HUES6 (cell line): ENCODE measurements at regions not wholly inside any gene's neighbourhood (a gene's known extent, or its start where the extent isn't known, plus 50 kb on each side); places are given as distances from the start of the nearest gene placed in this dataset.

Source experiments
- H3K27ac ChIP-seq: 2 replicates; pipeline ENCODE4 v1.7.0; 2013; ENCODE audit warnings: low read depth, mild to moderate bottlenecking, low read length, inconsistent platforms
- H3K27me3 ChIP-seq: 2 replicates; pipeline ENCODE4 v1.6.1; 2013; ENCODE audit warnings: low read length; ENCODE audit not compliant: control insufficient read depth, insufficient read depth
- H3K36me3 ChIP-seq: 2 replicates; pipeline ENCODE4 v1.6.1; 2013; ENCODE audit warnings: low read length; ENCODE audit not compliant: control insufficient read depth, insufficient read depth
- H3K4me1 ChIP-seq: 2 replicates; pipeline ENCODE4 v1.6.1; 2013; ENCODE audit warnings: low read length; ENCODE audit not compliant: control insufficient read depth, insufficient read depth
- H3K4me3 ChIP-seq: 2 replicates; pipeline ENCODE4 v1.5.1; 2013; ENCODE audit warnings: low read depth, low read length
- H3K9ac ChIP-seq: one replicate; pipeline ENCODE4 v1.6.1; 2013; ENCODE audit warnings: mild to moderate bottlenecking, low read length
- H3K9me3 ChIP-seq: 2 replicates; pipeline ENCODE4 v1.6.1; 2013; ENCODE audit warnings: low read depth, low read length; ENCODE audit not compliant: control insufficient read depth, insufficient read depth

GRCh38 chr11:97738751-97739150 lies 1282.0 kb upstream of the CNTN5 start:
- Histone ChIP-seq H3K9ac (no peak overlapping the region), H3K9me3 (peaks cover 7% of the 10 kb centered on the region; the same call in 1 of the 2 replicates), H3K27ac (no peak overlapping the region), H3K36me3 (0 out of 2 replicates have a peak, but pooled peaks cover 4% of the 10 kb centered on the region), H3K27me3 (no peaks in the 10 kb centered on the region), H3K4me3 (no peak overlapping the region), H3K4me1 (no peaks in the 10 kb centered on the region)

- no peak overlapping the region for H3K4me3 ChIP-seq
- no peaks in the 10 kb centered on the region for H3K27me3 ChIP-seq
- 0 out of 2 replicates have a peak, but pooled peaks cover 4% of the 10 kb centered on the region for H3K36me3 ChIP-seq
- no peak overlapping the region for H3K9ac ChIP-seq
- H3K9me3 ChIP-seq = peaks cover 9% of the 10 kb centered on the region; the same call in 1 of the 2 replicates
- H3K4me1 ChIP-seq = no peaks in the 10 kb centered on the region
- no peak overlapping the region for H3K27ac ChIP-seq
These were observed 1280.6 kb upstream of the CNTN5 start for GRCh38 chr11:97739932-97740800.

DNA sequence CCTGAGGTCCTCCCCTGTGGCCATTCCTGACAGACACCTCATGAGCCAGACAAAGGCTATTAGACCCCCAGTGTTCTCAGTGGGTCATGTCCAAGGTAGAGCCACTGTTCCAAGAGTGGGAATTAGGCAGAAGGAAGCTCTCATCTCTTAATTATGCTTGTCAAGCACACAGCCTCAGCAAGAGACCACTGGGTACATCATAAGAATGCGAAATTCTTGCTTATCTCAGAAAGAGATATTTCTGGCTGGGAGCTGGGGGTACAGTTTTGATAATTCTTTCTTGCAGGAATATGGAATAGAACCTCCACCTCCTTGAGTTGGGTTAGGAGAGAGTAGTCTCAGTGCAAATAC lies 1280.0 kb upstream of the CNTN5 start:
- peaks cover 10% of the 10 kb centered on the region for H3K9me3 ChIP-seq
- H3K27ac ChIP-seq = no peak overlapping the region
- H3K27me3 ChIP-seq = no peaks in the 10 kb centered on the region
- H3K4me3 ChIP-seq = no peak overlapping the region
- H3K9ac ChIP-seq = no peak overlapping the region
- H3K4me1 ChIP-seq = no peaks in the 10 kb centered on the region
- H3K36me3 ChIP-seq = 0 out of 2 replicates have a peak, but pooled peaks cover 4% of the 10 kb centered on the region

- H3K9ac ChIP-seq = no peak overlapping the region
- no peak overlapping the region for H3K4me3 ChIP-seq
- no peaks in the 10 kb centered on the region for H3K4me1 ChIP-seq
- no peaks in the 10 kb centered on the region for H3K27me3 ChIP-seq
- H3K27ac ChIP-seq = peak overlapping the region; percentile 62; the same call in 1 of the 2 replicates
- 0 out of 2 replicates have a peak, but pooled peaks cover 4% of the 10 kb centered on the region for H3K36me3 ChIP-seq
- peaks cover 12% of the 10 kb centered on the region for H3K9me3 ChIP-seq
These were observed 1278.0 kb upstream of the CNTN5 start for GRCh38 chr11:97742717-97743116.

DNA sequence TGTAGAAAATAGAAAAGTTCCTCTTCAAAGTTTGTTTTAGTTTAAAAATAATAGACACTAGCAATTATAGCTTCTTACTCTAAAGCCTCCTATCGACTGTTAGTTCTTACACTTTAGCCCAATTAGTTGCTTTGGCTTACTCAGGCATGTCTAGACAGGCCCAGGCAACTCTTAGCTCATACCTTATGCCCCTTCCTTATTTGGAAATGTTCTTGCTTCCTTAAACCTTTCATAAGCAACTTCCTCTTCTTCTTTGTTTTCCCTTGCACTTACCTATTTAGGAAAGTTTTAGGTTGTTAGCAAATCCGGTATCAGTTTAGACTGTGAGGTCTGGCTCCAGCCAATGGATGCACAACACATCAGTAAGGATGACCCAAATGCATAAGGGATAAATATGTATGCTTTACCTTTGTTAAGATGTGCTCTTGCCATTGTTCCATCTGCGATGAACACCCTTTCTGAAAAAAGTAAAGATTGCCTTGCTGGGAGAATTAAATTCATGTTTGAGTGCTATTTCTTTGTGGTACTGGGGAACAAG lies 1277.5 kb upstream of the CNTN5 start:
- H3K36me3 ChIP-seq = 0 out of 2 replicates have a peak, but pooled peaks cover 4% of the 10 kb centered on the region
- peaks cover 12% of the 10 kb centered on the region for H3K9me3 ChIP-seq
- H3K4me3 ChIP-seq = no peak overlapping the region
- no peak overlapping the region for H3K9ac ChIP-seq
- H3K27me3 ChIP-seq = no peaks in the 10 kb centered on the region
- H3K27ac ChIP-seq = peak overlapping the region; percentile 62; the same call in 1 of the 2 replicates
- H3K4me1 ChIP-seq = no peaks in the 10 kb centered on the region

GRCh38 chr11:97745515-97746050 lies 1275.2 kb upstream of the CNTN5 start:
- Histone ChIP-seq H3K4me3 (no peak overlapping the region), H3K4me1 (no peaks in the 10 kb centered on the region), H3K36me3 (0 out of 2 replicates have a peak, but pooled peaks cover 4% of the 10 kb centered on the region), H3K9me3 (peaks cover 12% of the 10 kb centered on the region), H3K9ac (no peak overlapping the region), H3K27me3 (no peaks in the 10 kb centered on the region), H3K27ac (no peak overlapping the region)

GRCh38 chr11:97746818-97747217 lies 1273.9 kb upstream of the CNTN5 start:
- H3K27ac ChIP-seq = no peak overlapping the region
- H3K4me1 ChIP-seq = no peaks in the 10 kb centered on the region
- no peak overlapping the region for H3K9ac ChIP-seq
- H3K9me3 ChIP-seq = peaks cover 14% of the 10 kb centered on the region
- no peak overlapping the region for H3K4me3 ChIP-seq
- 0 out of 2 replicates have a peak, but pooled peaks cover 4% of the 10 kb centered on the region for H3K36me3 ChIP-seq
- H3K27me3 ChIP-seq = no peaks in the 10 kb centered on the region

GRCh38 chr11:97751405-97751804 lies 1269.3 kb upstream of the CNTN5 start:
- Histone ChIP-seq H3K4me3 (no peak overlapping the region), H3K27ac (no peak overlapping the region), H3K9ac (no peak overlapping the region), H3K36me3 (no peaks in the 10 kb centered on the region), H3K4me1 (no peaks in the 10 kb centered on the region), H3K27me3 (no peaks in the 10 kb centered on the region), H3K9me3 (peaks cover 11% of the 10 kb centered on the region; the same call in 1 of the 2 replicates)

- no peaks in the 10 kb centered on the region for H3K4me1 ChIP-seq
- H3K27ac ChIP-seq = no peak overlapping the region
These were observed 1268.8 kb upstream of the CNTN5 start for GRCh38 chr11:97751952-97752351.

GRCh38 chr11:97754976-97755375 lies 1265.8 kb upstream of the CNTN5 start:
- Histone ChIP-seq H3K27me3 (no peaks in the 10 kb centered on the region), H3K4me3 (no peak overlapping the region), H3K9me3 (peaks cover 11% of the 10 kb centered on the region; the same call in 1 of the 2 replicates), H3K9ac (no peak overlapping the region), H3K36me3 (no peaks in the 10 kb centered on the region), H3K4me1 (no peaks in the 10 kb centered on the region), H3K27ac (no peak overlapping the region)

More at GRCh38 chr11:97751952-97752351, 1268.8 kb upstream of the CNTN5 start:
- no peaks in the 10 kb centered on the region for H3K36me3 ChIP-seq
- H3K27me3 ChIP-seq = no peaks in the 10 kb centered on the region
- H3K9ac ChIP-seq = no peak overlapping the region
- H3K4me3 ChIP-seq = no peak overlapping the region
- H3K9me3 ChIP-seq = peaks cover 11% of the 10 kb centered on the region; the same call in 1 of the 2 replicates
